Stromal cell of bone marrow (primary cell): ENCODE measurements at regions not wholly inside any gene's neighbourhood (a gene's known extent, or its start where the extent isn't known, plus 50 kb on each side); places are given as distances from the start of the nearest gene placed in this dataset.

Source experiments
- DNase-seq: peaks from one replicate; pipeline ENCODE4 v3.0.0-alpha.2; 2012; ENCODE audit warnings: low read depth

DNA sequence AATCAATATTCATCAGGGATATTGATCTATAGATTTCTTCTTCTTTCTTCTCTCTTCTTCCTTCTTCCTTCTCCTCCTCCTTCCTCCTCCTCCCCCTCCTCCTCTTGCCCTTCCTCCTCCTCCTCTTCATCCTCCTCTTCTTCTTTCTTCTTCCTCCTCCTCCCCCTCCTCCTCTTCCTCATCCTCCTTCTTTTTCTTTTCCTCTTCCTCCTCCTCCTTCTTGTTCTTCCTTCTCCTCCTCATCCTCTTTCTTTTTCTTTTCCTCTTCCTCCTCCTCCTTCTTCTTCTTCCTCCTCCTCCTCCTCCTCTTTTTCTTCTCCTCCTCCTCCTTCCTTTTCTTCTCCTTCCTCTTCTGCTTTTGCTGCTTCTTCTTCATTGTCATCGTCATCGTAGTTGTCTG lies 52.4 kb upstream of the SERINC1 start:
- no peak for DNase-seq

DNA sequence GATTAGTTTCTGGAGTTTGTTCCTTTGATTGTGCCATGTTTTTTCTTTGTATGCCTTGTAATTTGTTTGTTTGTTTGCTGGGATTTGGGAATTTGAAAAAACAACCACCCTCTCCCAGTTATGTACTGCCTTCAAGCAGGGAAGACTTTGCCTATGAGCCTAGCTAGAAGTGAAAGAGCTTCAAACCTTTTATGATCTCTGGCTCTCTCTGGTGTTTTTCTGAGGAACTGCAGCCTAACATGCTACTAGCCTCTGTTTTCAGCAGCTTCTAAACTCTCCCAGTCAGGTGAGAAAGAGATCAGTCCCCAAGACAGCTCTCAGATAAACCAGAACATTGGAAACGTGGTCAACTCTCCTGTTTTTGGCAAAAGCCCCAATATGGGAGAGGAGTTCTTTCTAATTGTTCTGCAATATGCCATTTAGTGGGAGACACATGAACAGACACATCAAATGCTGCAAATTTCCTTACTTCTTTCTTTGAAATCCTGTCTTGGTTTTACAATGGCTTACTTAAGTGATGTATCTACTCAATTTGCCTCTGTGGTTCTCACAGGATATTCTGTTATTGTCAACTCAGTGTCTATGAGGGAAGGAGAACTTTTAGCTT lies 58.9 kb upstream of the SERINC1 start:
- DNase-seq: peak; percentile 45

DNA sequence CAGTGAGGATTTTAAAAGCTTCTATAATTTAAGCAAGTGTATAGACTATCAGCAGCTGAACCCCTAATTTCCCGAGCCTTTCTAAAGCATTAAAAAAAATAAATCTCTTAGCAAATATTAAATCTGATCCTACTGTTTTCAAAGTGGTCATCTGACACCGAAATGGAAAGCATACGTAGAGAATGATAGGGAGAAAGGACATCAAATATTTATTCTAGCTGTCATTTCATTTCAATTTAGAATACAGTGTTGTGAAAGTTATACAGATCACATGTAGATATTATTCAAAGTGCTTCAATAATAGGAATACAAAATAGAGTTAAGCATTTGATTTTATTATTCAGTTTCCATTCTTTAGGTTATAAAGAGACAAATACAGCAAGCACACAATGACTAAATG lies 61.9 kb upstream of the PKIB start:
- DNase-seq: no peak

DNA sequence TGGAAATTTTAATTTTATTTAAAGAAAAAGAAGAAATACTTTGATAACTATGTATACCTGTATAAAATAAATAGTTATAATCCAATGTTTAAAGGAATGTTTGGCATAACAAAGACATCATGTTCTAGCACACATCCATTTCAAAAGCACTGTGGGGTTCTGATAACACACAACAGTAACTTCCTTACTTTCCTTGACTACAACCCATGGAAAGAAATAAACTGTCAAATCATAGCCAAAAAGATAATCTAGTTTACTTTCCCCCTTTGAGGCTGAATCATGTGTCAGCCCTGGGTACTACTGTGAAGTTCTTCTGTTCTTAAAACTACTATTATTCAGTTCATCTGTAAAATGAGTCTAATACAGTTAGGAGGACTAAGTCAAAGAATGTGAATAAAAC lies 61.4 kb upstream of the PKIB start:
- no peak for DNase-seq

DNA sequence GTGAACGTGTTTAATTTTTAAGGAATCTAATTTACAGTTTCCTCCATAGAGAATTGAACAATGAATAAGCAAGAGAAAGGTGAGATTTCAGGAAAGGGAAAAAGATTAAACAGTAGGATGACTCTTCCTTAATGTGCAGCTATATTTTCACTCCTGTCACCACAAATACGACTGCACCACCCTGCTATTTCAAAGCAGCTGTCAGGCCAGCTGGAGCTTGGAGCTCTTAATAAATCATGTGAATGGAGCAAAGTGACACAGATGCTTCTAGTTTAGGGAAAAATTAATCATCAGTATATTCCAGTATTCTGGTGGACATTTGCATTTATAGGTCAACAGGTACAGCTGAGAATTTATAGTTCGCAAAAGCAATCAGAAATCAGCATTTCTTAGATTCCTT lies 56.5 kb upstream of the PKIB start:
- DNase-seq: no peak

DNA sequence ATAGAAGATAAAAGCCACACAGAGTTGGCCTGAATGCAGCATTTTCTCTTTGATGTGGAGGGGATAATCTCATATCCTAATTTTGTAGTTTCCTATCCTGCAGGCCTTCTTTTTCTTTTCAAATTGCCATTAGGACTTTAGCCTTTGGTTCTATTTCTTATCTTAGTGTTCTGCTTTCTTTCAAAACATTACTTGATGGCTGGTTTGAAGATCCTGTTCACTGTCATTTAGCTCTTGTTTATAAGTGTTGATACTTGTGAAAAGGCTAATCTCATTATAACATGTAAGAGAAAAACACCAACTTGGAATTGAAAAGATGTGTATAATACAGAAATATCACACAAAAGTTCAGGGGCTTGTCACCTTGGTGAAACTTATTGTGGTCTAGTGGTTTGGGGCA lies 54.6 kb upstream of the PKIB start:
- no peak for DNase-seq

DNA sequence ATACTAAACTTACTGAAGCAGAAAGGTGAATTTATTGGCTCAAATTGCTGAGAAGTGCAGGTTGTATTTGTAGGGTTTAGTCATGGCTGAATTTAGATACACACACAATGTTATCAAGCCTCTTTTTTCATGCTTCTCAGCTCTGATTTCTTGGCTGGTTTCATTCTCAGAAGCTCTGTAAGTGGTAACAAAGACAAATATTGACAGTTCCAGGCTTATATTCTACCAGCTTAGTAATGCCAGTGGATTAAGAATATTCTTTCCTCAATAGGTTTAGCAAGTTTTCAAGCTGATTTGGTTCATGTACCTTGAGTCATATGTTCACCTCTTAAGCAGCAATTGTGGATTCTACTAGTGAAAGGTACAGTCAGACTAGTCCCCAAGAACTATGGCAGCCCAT lies 52.1 kb upstream of the PKIB start:
- no peak for DNase-seq
